SKM-1 treated with dmso at 0.1 percent for 144 hours (cell line): ENCODE measurements at regions not wholly inside any gene's neighbourhood (a gene's known extent, or its start where the extent isn't known, plus 50 kb on each side); places are given as distances from the start of the nearest gene placed in this dataset.

Source experiments
- DNase-seq: peaks from one replicate; lab custom pipeline; 2025; ENCODE audit not compliant: unreplicated experiment; lab: John Stamatoyannopoulos, UW

DNA sequence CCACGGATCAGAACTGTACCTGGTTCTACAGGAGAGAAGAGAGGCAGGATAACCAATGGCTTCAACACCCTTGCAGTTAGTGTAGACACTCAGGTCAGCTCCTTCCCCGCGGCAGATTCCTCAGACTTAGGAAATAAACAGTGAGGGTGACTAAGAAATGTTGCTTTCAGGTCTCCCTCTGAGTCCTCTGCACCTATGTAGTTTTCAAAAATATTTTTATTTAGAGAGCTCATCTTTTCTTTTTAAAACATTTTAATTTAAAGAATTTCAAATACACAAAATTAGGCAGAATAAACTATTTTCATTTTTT, 195.2 kb downstream of the KLF12 start:
- DNase-seq, result no peak

DNA sequence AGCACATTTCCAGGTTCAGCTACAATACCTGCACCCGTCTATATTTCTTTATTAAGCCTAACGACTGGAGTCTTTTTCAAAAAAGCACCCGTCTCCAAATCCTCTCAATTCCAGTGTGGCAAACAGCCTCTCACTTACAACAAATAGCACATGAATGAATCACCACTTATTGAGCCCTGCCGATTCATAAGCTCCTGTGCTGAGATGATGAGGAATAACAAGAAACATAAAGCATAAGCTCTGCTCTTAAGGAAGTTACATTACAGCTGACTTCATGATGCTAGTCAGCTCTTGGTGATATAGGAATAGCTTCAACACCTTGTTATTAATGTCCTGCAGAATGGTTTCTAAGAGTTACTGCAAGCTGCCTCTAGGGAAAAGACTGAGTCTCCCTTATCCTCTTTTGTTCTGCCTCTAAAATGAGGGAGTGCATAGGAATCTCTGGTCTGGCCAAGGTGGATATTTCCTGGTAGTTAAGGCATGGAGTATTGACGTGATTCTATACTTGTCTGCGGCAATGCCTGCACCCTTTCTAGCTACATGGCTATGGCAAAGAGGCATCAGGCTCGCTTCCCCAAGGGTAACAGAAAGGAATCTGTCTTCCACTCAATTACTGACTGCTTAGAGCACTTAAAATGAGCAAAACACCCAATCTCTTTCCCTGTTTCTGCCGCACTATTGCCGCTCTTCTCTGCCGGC, 195.7 kb downstream of the KLF12 start:
- no peak for DNase-seq

DNA sequence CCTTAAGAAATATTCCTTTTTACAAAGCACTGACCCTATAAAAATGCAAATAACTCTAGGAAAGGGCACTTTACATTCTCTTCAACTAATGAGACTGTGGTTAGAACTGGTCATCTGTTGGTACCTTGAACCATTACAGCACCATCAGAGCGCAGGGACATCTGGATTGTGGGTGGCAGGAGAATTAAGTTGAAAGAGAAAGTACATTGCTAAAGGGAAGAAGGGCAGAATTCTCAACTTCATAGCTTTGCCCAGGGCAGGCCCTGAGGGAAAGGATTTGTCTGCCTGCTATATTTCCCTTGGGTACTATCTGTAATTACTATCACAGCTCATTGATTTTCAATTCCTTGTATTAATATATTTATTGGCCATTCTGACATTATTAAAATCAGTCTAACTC, 196.8 kb downstream of the KLF12 start:
- DNase-seq, result no peak

DNA sequence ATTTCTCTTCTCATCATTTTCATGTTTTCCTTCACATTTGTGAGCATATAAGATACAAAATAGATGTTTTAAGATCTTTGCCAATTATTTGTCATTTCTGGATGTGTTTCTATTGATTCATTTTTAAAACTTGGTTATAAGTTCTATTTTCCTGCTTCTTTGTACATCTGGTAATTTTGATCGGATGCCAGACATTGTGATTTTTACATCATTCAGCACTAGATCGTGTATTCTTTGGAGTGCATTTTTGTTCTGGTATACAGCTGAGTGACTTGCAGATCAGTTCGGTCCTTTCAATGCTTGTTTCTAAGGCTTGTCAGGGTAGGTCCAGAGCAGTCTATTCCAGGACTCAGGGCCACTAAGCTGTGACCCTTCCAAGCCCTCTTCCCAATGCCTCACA, 198.2 kb downstream of the KLF12 start:
- no peak for DNase-seq

DNA sequence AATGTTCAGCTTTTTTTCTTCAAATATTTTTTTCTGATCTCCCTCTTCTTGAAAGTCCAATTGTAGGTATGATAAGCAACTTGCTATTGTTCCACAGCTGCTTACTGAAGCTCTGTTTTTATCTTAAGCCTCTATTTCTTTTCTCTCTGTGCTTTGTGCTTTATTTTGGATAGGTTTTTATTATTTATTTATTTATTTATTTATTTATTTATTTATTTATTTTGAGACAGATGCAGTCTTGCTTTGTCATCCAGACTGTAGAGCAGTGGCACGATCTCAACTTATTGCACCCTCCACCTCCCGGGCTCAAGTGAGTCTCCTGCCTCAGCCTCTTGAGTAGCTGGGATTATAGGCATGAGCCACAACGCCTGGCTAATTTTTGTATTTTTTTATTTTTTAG, 199.4 kb downstream of the KLF12 start:
- DNase-seq, result no peak

DNA sequence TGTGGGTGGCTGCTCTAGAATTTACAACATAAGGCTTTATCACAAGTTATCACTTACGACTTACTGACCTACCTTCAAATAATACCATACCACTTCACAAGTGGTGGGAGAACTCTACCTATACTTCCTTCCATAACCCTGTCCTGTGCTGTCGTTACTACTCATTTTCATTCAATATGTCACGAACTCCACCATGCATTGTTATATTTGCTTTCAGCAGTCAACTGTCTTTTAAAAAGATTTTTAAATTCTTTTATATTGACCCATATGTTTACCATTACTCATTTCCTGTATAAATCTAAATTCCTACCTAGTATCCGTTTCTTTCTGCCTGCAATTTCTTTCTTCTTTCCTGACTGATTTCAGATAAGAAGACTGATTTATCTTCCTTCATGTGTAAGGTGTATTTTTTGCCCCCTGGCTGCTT, 200.0 kb downstream of the KLF12 start:
- DNase-seq, result no peak

DNA sequence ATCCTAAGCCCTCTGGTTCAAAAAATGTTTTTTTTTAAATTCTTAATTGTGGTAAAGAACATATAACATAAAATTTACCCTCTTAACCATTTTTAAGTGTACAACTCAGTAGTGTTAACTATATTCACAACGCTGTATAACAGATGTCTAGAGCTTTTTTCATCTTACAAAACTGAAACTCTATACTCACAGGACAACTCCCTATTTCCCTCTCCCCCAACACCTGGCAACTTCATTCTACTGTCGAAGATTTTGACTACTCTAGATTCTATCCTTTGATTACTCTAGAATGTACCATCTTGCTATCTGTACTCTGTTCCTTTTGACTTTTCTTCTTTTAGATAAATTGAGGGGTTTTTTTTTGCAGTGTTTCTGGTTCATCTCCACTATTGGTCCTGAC, 200.4 kb downstream of the KLF12 start:
- DNase-seq, result no peak

DNA sequence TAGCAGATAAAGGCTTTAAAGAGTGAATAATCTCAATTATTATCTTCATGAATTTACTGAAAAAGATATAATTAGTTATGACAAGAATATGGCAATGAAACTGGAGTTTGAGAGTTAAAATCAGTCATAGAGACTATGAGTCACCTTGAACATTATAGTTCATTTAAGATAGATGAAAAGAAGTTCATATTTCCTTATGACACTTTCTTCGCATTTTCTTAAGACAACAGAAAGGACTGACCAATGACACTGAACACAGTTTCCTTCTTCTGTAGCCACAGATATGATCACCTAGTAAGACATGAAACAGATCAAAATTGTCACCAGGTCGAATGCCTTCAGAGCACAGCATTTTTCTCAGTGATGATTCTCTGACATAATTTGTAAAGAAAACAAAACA, 202.1 kb downstream of the KLF12 start:
- DNase-seq, result no peak

DNA sequence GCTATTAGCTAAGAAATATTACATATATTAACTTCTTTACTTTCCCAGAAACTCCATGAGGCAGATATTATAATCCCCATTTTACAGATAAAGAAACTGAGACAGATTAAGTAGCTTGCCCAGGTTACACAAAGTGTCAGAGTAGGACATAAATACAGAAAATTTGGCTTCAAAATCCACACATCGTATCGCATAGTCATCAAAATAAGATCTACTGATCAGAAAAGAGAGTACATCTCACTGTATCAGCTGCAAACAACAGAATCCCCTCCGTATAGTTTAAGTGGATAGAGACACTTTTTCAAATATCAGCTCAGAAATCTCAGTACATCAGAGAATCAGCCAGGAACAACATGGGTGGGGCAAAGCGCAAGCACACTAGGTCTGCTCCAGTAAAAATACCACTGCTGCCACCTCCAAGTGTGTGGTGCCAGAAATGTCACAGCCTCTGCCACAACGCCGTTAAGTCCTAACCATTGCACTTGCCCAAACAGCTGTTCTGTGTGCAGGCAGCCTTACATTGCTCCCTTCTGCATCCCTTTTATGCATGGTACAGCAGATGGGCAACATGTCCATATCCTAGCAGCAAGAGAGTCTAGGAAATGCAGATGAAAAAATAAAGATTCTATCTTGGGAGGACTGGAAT, 204.8 kb downstream of the KLF12 start:
- DNase-seq, result no peak

DNA sequence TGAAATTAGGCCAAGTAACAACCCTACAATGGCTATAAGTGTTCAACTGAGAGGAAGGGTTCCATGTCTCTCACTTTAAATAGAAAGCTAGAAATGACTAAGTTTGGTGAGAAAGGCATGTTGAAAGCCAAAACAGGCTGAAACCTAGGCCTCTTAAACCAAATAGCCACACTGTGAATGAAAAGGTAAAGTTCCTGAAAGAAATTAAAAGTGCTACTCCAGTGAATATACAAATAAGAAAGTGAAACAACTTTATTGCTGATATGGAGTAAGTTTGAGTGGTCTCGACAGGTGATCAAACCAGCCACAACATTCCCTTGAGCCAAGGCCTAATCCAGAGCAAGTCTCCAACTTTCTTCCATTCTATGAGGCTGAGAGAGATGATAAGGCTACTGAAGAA, 209.6 kb downstream of the KLF12 start:
- DNase-seq, result no peak

DNA sequence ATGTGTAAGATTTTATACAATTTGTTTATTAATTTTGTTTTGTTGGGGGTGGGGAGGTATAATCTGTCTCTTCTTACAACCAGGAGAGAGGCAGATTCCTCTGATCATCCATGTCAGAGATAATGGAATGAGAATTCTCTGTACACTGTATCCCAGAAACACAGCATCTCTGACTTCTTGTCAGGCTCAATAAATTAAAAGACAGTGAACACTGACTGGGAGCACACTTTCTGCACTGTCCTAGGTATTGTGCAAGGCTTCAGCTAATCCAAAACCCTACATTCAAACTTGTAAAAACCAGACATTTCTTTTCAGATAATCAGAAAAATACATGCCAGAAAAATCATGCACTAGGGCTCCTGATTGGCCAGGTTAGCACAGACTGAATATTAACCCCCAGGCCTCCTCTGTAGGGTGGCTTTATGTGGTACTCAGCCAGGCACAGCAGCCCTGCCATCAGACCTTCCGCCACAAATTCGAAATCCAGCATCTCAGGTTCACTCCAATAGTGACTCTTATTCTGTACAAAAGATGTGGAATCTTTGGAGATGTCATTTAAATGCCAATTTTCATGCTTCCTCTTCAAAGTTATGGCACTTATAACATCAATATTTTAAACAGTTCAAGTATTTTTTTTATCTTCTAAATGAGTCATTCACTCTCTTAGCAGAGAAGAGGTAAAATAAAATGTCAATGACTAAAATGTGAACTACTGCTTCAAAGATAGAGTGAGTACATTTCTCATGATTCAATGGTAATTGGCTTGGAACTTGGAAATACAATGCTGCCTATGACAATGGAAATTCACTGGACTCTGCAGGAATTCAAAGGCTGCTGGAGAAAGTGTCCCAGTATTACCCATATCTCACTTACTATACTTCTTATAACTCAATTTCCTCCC, 211.5 kb downstream of the KLF12 start:
- DNase-seq, result no peak

DNA sequence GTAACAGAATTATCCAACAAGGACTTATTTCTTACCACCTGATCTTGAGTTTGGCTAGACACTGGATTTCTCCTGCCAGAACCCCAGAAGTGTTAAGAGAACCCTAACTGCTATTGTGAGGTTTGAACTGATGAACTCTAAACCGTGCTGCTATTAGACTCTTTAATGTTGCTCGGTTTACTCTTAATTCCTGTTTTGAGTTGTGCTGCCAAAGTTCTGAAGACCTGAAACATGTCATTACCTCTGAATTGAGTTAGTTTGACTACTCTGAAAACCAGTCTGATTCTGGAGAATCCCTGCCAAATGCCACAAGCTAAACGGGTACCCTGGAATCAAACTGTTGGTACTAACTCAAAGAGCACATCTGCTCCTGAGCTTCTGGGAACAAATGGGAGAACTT, 215.5 kb downstream of the KLF12 start:
- DNase-seq, result no peak

DNA sequence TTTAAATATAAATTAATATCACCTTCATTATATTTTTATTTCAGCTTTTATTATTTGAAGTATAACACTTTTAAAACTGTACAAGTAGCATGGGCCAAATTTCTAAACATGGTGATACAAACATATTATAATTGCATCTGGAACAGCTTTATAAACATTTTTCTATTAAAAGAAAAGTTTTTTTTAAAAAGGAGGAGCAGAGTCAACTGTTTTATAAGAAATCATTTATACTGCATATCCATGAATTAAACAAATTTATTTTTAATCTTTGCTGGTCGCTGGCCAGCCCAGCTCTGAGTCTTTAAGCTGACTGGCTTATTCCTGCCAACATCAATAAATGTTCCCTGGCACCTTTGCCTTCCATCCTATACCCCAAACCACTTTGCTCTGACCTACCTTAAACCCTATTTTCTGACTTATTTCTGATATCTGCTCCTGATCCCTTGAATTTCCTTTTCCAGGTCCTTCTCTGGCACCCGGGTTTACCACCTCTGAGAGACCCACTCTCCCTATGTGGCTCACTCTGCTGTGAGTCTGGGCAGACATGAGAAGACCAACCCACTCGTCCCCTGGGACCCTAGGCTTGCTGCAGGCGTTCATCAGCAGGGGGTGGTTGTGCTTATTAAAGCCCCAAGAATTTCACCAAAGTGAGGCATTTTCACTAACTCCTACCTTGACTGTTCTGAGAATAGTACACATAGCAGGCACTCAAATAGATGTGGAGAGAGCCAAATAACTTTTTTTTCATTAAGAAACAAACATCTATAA, 220.3 kb downstream of the KLF12 start:
- DNase-seq, result no peak

DNA sequence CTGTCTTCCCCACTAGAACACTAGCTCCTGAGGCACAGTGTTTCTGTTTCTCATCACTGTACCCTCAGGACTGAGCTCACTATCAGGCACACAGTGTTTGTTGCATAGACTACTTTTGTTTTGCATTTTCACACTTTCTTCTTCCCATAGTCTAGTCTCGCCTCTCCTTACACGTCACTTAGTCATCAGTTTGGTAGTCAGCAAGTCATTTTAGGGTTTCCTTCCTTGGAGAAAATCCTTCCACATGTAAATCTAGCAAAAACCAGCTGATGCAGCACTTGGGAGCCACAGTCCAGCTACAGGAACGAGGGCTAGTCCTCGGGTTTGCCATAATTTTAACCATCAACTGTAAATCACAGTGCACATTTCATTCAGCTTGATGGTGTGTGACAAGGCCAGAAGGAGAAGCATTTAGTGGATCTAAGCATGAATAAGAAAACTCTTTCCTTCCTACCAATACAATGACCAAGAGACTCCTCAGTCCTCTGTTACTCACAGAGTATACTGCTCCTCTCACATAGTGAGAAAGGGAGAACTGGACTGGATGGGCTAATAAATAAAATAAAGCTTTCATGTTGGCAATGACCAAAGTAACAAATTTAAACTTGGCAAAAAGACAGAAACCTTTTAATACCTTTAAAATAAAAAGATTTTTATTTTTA, 221.0 kb downstream of the KLF12 start:
- no peak for DNase-seq

DNA sequence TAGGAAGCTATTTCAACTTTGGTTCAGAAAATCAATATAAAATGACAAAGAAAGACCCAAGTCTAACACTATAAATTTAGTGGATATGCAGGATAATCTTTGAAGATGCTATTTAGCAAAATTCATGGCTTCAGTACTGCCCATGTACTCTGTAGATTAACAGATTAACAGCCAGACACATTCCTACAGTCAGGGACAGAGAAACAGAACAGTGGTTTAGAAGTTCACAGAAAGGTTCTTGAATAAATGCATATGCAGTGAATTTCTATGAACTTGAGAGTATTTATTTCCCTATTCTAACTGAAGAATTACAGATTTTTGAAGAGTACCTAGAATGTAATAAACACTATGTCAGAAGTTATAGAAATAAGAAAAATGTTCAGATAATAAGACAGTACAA, 222.8 kb downstream of the KLF12 start:
- no peak for DNase-seq

DNA sequence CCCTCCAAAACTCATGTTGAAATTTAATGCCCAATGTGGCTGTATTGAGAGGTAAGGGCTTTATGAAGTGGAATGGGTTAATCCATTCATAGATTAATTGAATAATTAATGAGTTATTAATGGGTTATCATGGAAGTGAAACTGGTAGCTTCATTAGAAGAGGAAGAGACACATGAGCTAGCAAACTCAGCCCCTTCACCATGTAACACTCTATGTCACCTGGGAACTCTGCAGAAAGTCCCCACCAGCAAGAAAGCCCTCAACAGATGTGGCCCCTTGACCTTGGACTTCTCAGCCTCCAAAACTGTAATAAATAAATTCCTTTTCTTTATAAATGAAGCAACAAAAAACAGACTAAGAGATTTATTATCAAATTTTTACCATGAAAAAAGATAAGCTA, 223.5 kb downstream of the KLF12 start:
- DNase-seq, result no peak

DNA sequence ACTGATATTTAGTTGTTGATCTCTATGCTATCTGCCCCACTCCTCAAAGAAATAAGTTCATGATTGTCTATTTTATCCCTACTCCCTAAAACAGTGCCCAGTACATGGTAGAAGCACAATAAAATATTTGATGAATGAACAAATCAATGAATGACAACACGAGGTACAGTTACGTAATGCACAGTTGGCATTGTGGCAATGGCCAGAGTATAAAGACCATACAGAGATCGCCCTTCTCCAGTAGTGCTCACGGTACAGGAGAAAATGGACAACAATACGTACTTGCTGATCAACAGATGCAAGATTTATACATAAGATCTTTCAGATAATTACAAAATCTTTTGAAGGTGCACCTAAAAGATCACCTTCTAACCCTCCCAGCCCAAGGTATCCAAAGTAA, 225.4 kb downstream of the KLF12 start:
- DNase-seq, result no peak

DNA sequence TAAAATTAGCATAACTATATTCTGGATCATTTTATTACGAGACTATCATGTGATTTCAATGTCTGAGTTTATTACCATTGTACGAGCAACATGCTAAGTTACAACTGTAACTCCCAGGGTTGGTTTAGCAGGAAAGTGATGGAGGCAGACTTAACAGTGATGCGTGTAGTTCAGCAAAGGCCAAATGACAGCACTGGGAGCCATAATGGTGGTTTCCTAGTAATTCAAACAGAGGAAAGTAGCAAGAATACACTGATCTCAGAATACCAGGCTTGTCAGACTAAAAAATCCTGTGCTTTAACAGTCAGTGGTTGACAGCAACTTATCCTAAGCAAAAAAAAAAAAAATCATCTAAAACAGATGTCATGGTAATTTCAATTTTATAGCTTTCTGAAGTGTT, 229.6 kb downstream of the KLF12 start:
- no peak for DNase-seq

DNA sequence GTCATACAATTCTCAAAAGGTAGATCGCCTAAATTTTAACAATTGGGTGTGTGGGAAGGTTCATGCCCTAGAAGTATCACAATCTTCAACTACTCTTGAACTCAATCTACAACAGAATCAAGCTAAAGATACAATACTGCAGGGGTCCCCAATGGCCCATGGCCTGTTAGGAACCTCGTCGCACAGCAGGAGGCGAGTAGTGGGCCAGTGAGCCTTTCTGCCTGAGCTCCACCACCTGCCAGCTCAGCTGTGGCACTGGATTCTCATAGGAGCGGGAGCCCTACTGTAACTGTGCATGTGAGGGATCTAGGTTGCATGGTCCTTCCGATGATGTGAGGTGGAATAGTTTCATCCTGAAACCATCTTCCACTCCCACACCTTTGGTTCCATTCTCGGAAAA, 230.6 kb downstream of the KLF12 start:
- no peak for DNase-seq

DNA sequence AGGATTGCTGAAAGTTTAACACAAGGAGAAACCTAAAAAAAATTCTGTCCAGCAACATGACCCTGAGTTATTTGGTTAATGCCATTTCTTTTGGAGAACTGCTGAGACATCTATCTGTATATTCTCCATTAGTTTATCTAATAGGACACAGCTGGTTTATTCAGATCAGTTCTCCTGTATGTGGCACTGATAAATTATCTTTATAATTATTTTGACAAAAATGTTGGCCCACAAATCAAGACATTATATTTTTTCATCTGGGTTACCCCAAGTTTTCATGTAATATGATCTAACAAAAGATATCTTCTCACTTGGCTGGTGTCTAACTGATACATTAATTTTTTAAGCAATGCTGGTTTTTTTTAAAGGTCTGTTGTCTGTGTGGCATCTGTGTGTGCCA, 231.4 kb downstream of the KLF12 start:
- DNase-seq, result no peak

DNA sequence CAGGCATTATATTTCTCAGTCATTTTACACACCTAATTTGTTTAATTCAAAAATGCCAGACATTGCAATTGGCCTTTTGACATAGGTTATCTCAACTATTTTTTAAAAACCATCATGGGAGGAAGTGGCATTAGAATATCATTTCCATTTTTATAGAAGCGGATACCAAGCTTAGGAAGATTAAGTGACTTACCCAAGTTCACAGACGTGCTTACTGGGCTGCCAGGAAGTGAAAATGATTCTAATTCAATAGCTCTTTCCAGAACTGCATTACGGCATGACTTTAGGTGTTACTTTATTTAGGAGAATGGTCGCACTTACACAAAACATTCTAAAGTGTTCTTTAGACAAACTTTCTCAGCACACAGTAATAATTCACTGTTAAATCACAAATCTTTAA, 231.9 kb downstream of the KLF12 start:
- DNase-seq, result no peak
